ENCODE measurements at regions not wholly inside any gene's neighbourhood (a gene's known extent, or its start where the extent isn't known, plus 50 kb on each side); places are given as distances from the start of the nearest gene placed in this dataset.

- TF ChIP-seq CTCF (conservative IDR thresholded peaks at IDR 0.05; ENCODE audit: low read depth in 2 of 2) (peak; percentile 12 to 27; a peak in 2 of 4 replicates), POLR2AphosphoS5 (IDR thresholded peaks at IDR 0.05; ENCODE audit: low read depth) (no peak), EZH2 (IDR thresholded peaks at IDR 0.05; ENCODE audit: low read depth, unreplicated experiment) (no peak), REST (IDR thresholded peaks at IDR 0.05; ENCODE audit: unreplicated experiment) (no peak), EZH2phosphoT487 (IDR thresholded peaks at IDR 0.05; ENCODE audit: unreplicated experiment) (no peak), JUNB (IDR thresholded peaks at IDR 0.05; ENCODE audit: unreplicated experiment) (no peak), CREB1 (CRISPR knock-in tag; IDR thresholded peaks at IDR 0.05; ENCODE audit: low read depth) (no peak), ZNF331 (CRISPR knock-in tag; IDR thresholded peaks at IDR 0.05; ENCODE audit: low read depth) (no peak), STAT1 (IDR thresholded peaks at IDR 0.05; ENCODE audit: unreplicated experiment) (no peak), ZNF462 (CRISPR knock-in tag; IDR thresholded peaks at IDR 0.05) (no peak), NANOG (IDR thresholded peaks at IDR 0.05; ENCODE audit: borderline replicate concordance) (no peak)
Observed at GRCh38 chr10:117948493-117948892, 98.2 kb downstream of the RAB11FIP2 start.

All from GM23338 (cell line).